Ovary (tissue), 7 donors: ENCODE measurements at regions not wholly inside any gene's neighbourhood (a gene's known extent, or its start where the extent isn't known, plus 50 kb on each side); places are given as distances from the start of the nearest gene placed in this dataset.

Experiments used
- DNase-seq, 5 donors: peaks; one replicate each; pipeline ENCODE4 v3.0.0-alpha.2; 2019 to 2020
- H3K27ac ChIP-seq, 2 donors: fragments of 200-600 bp; one replicate each; pipeline versions ENCODE4 v1.5.1 to v1.8.0; 2019 to 2022
- H3K27me3 ChIP-seq: fragments of 200-600 bp; one replicate; pipeline ENCODE4 v1.8.0; 2022
- H3K36me3 ChIP-seq: fragments of 200-600 bp; sonication (generic); one replicate; pipeline ENCODE4 v1.5.1; 2019
- H3K4me1 ChIP-seq: one replicate; pipeline ENCODE4 v1.8.1; 2013; ENCODE audit warnings: mild to moderate bottlenecking, moderate library complexity; ENCODE audit not compliant: insufficient read depth
- H3K4me3 ChIP-seq: fragments of 200-600 bp; sonication (generic); one replicate; pipeline ENCODE4 v1.5.1; 2017
- H3K9me3 ChIP-seq, 2 donors: fragments of 200-600 bp in 1 of 2; sonication (generic) in 1 of 2; one replicate each; pipeline versions ENCODE4 v1.5.1 to v1.8.1; 2013 to 2019; ENCODE audit warnings: mild to moderate bottlenecking in 1 of 2, moderate library complexity in 1 of 2
- CTCF ChIP-seq, 3 donors: fragments of 450-650 bp in 2 of 3; fragments of 200-600 bp in 1 of 3; IDR thresholded peaks; one replicate each; pipeline versions ENCODE4 v1.5.1 to v1.8.0; 2016 to 2022; ENCODE audit warnings: antibody characterized with exemption in 3 of 3, mild to moderate bottlenecking in 1 of 3
- EP300 ChIP-seq: sonication (generic); formaldehyde crosslinking; IDR thresholded peaks from one replicate; pipeline ENCODE4 v1.6.1; 2017; ENCODE audit warnings: antibody characterized with exemption
- POLR2A ChIP-seq: fragments of 450-650 bp; IDR thresholded peaks from one replicate; pipeline ENCODE4 v1.6.1; 2017; ENCODE audit warnings: antibody characterized with exemption, mild to moderate bottlenecking, moderate library complexity
- WGBS, 3 donors: extraction: QIAGEN DNeasy Blood & Tissue Kit in 1 of 3; methylation state at CpG; one replicate each; pipeline versions ENCODE4 v1.1.5 to v1.1.7; 2013 to 2017; 5-methylcytosine and 5-hydroxymethylcytosine counted together
- intact Hi-C, 4 donors: fragments of 100-400 bp; cut with DNase I; formaldehyde crosslinking; loops; one replicate each; pipeline versions ENCODE4 v1.11.0 to v1.15.1; 2022 to 2023
- donor health status: DM: no; HTN: no; CAD: no; lungs with moderate emphysema.
- donor health status: DM: no; HTN: no; CAD: no.
- donor health status: Bipolar disorder and iron deficiency.
- donor health status: DM: no; HTN: no; CAD: no.
- donor health status: DM: yes; HTN: yes; CAD: no.

- Histone ChIP-seq H3K27ac (no peak overlapping the region), H3K4me1 (peaks cover 7% of the 10 kb centered on the region), H3K4me3 (no peak overlapping the region), H3K9me3 (no peaks in the 10 kb centered on the region), H3K36me3 (no peaks in the 10 kb centered on the region), H3K27me3 (no peaks in the 10 kb centered on the region)
- intact Hi-C loops: loop anchor here in 1 of 4 donors (5.0 kb wide), 1 partner anchor 51 kb away; the partner anchor contains the start of gene RTN4
- no peak for TF ChIP-seq POLR2A
- TF ChIP-seq CTCF (IDR thresholded peaks at IDR 0.05): no peak
- DNase-seq: no peak
- 71 to 76% (median 72%) methylated on average over 3 of the region's 3 CpGs for WGBS, 3 donors
Measured at GRCh38 chr2:55103046-55103445, 52.8 kb upstream of the RTN4 start.

- TF ChIP-seq CTCF (IDR thresholded peaks at IDR 0.05): no peak
- Histone ChIP-seq H3K36me3 (no peaks in the 10 kb centered on the region), H3K9me3 (no peaks in the 10 kb centered on the region), H3K27ac (no peak overlapping the region), H3K4me1 (peaks cover 7% of the 10 kb centered on the region), H3K27me3 (no peaks in the 10 kb centered on the region), H3K4me3 (no peak overlapping the region)
- intact Hi-C loops: loop anchor here in 1 of 4 donors (5.0 kb wide), 1 partner anchor 50 kb away; the partner anchor contains the start of gene RTN4
- 63 to 81% (median 76%) methylated on average over 4 of the region's 4 CpGs for WGBS, 3 donors
- DNase-seq: no peak
Measured at GRCh38 chr2:55102056-55102812, 52.0 kb upstream of the RTN4 start.

- Histone ChIP-seq H3K27me3 (no peaks in the 10 kb centered on the region), H3K36me3 (no peaks in the 10 kb centered on the region), H3K4me1 (peaks cover 13% of the 10 kb centered on the region), H3K4me3 (no peak overlapping the region), H3K27ac (no peak overlapping the region), H3K9me3 (no peaks in the 10 kb centered on the region)
- TF ChIP-seq EP300 (no peak), POLR2A (no peak), CTCF (IDR thresholded peaks at IDR 0.05) (no peak)
- no peak for DNase-seq
- intact Hi-C loops: loop anchor here in 1 of 4 donors (5.0 kb wide), 1 partner anchor 49 kb away; the partner anchor contains the start of gene RTN4
Measured at GRCh38 chr2:55101466-55101865, 51.2 kb upstream of the RTN4 start.

- Histone ChIP-seq H3K36me3 (no peaks in the 10 kb centered on the region), H3K27ac (peak overlapping the region in 1 of 2 donors; percentile 2), H3K4me1 (peaks cover 16% of the 10 kb centered on the region), H3K9me3 (no peaks in the 10 kb centered on the region), H3K27me3 (no peaks in the 10 kb centered on the region), H3K4me3 (no peak overlapping the region)
- WGBS, 3 donors: 47 to 63% (median 61%) methylated on average over 5 of the region's 5 CpGs
- intact Hi-C loops: loop anchor here in 1 of 4 donors (5.0 to 10.0 kb wide), 2 partner anchors 48 to 65 kb away; partner anchors contain the start of gene RTN4
- DNase-seq: no peak
- no peak for TF ChIP-seq POLR2A
- no peak for TF ChIP-seq CTCF (IDR thresholded peaks at IDR 0.05)
- no peak for TF ChIP-seq EP300
Measured at GRCh38 chr2:55099878-55100820, 49.9 kb upstream of the RTN4 start.
